ENCODE measurements at regions not wholly inside any gene's neighbourhood (a gene's known extent, or its start where the extent isn't known, plus 50 kb on each side); places are given as distances from the start of the nearest gene placed in this dataset.

DNA sequence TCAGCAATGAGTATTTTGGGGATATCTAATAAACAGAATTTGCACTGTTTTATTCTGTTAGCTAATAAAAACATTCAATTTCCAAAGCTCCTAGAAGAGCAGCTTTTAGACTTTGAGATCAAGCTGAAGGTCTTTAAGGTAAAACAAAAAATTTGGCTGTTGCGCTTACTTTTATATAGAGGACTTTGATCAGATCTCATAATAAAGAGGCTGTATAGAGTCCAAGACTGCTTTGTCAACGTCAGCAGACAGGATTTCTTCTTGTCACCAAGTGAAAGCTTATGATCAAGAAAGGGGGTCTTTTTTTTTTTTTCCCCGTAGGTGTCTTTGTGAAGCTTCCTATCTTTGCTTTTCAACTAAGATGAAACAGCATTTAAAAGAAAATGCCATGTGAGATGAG lies 556.5 kb upstream of the SLC35B3 start:
- TF ChIP-seq, protein P1, sequence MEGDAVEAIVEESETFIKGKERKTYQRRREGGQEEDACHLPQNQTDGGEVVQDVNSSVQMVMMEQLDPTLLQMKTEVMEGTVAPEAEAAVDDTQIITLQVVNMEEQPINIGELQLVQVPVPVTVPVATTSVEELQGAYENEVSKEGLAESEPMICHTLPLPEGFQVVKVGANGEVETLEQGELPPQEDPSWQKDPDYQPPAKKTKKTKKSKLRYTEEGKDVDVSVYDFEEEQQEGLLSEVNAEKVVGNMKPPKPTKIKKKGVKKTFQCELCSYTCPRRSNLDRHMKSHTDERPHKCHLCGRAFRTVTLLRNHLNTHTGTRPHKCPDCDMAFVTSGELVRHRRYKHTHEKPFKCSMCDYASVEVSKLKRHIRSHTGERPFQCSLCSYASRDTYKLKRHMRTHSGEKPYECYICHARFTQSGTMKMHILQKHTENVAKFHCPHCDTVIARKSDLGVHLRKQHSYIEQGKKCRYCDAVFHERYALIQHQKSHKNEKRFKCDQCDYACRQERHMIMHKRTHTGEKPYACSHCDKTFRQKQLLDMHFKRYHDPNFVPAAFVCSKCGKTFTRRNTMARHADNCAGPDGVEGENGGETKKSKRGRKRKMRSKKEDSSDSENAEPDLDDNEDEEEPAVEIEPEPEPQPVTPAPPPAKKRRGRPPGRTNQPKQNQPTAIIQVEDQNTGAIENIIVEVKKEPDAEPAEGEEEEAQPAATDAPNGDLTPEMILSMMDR (IDR thresholded peaks at IDR 0.05; ENCODE audit: control extremely low read depth, extremely low read depth): no peak
- Histone ChIP-seq H3K4me1 (ENCODE audit: control insufficient read depth in 5 of 5, insufficient read depth in 5 of 5, low read length in 5 of 5) (no peaks in the 10 kb centered on the region), H3K9ac (ENCODE audit: insufficient read depth in 1 of 2, low read length in 2 of 2) (no peak overlapping the region), H3K9me3 (ENCODE audit: control insufficient read depth in 4 of 4, insufficient read depth in 3 of 4, low read length in 3 of 4) (no peaks in the 10 kb centered on the region), H3K27me3 (ENCODE audit: control insufficient read depth in 3 of 3, insufficient read depth in 3 of 3, low read length in 2 of 3) (no peaks in the 10 kb centered on the region), H3K27ac (ENCODE audit: low read depth in 1 of 2, low read length in 1 of 2) (no peak overlapping the region), H3K36me3 (ENCODE audit: control insufficient read depth in 4 of 4, insufficient read depth in 4 of 4, low read length in 4 of 4) (no peaks in the 10 kb centered on the region), H3K4me3 (no peak overlapping the region)
- WGBS, 2 donors: 68 to 69% methylated on average over 3 of the region's 3 CpGs
- ATAC-seq (ENCODE audit: insufficient read depth, low FRiP score) (no peak), DNase-seq (no peak)

DNA sequence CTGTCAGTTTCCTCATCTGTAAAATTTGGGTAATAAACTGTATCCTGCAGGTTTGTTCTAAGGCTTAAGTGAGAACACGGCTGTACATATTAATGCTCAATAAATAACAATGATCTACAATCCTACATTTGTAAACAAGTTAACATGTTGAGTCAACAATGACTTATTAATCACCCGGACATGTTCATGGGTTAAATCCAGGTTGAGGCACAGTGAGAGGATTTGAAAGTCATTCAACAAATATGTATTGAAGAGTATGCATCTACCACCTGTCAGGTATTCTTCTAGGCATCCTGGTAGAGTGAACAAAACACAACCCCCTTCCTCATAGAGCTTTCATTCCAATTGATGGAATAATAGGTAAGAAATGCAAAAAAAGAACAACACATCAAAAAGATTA lies 554.7 kb upstream of the SLC35B3 start:
- ATAC-seq (ENCODE audit: insufficient read depth, low FRiP score) (no peak), DNase-seq (no peak)
- no peaks in the 10 kb centered on the region for H3K36me3 ChIP-seq (ENCODE audit: control insufficient read depth in 4 of 4, insufficient read depth in 4 of 4, low read length in 4 of 4)
- TF ChIP-seq, protein P1 (IDR thresholded peaks at IDR 0.05; ENCODE audit: control extremely low read depth, extremely low read depth): no peak
- H3K27ac ChIP-seq (ENCODE audit: low read depth in 1 of 2, low read length in 1 of 2): no peak overlapping the region
- H3K4me1 ChIP-seq (ENCODE audit: control insufficient read depth in 5 of 5, insufficient read depth in 5 of 5, low read length in 5 of 5): no peaks in the 10 kb centered on the region
- no peak overlapping the region for H3K4me3 ChIP-seq
- H3K9ac ChIP-seq (ENCODE audit: insufficient read depth in 1 of 2, low read length in 2 of 2): no peak overlapping the region
- H3K27me3 ChIP-seq (ENCODE audit: control insufficient read depth in 3 of 3, insufficient read depth in 3 of 3, low read length in 2 of 3): no peaks in the 10 kb centered on the region
- 90 to 91% methylated on average over 2 of the region's 2 CpGs for WGBS, 2 donors
- H3K9me3 ChIP-seq (ENCODE audit: control insufficient read depth in 4 of 4, insufficient read depth in 3 of 4, low read length in 3 of 4): no peaks in the 10 kb centered on the region

DNA sequence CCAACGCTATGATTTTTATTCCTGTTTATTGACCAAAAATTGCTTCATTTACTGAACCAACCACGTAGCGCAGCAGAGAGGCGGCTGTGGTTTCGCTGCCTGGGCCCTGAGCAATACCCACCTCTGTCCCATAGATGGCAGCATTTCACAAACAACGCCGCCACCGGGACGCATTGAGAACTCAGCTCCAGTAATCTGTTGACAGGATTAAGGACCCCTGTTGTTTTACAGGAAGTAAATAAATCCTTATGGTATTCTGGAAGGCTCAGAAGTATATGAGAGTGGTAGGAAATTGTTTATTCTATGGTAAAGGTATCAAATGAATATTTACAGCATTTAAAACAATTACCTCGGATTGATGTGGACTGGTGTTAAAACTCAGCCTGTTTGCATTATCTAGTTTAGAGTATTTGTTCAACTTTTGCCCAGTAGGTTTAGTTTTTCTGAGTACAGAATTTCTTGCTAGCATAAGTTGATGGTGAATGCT lies 547.9 kb upstream of the SLC35B3 start:
- Histone ChIP-seq H3K9ac (ENCODE audit: insufficient read depth in 1 of 2, low read length in 2 of 2) (no peak overlapping the region), H3K9me3 (ENCODE audit: control insufficient read depth in 4 of 4, insufficient read depth in 3 of 4, low read length in 3 of 4) (no peaks in the 10 kb centered on the region), H3K36me3 (ENCODE audit: control insufficient read depth in 4 of 4, insufficient read depth in 4 of 4, low read length in 4 of 4) (no peaks in the 10 kb centered on the region), H3K4me1 (ENCODE audit: control insufficient read depth in 5 of 5, insufficient read depth in 5 of 5, low read length in 5 of 5) (peaks cover 0 to 3% (median 0%) of the 10 kb centered on the region in 5 donors), H3K27ac (ENCODE audit: low read depth in 1 of 2, low read length in 1 of 2) (no peak overlapping the region), H3K27me3 (ENCODE audit: control insufficient read depth in 3 of 3, insufficient read depth in 3 of 3, low read length in 2 of 3) (peaks cover 0 to 4% (median 0%) of the 10 kb centered on the region in 3 donors), H3K4me3 (no peak overlapping the region)
- 3 to 7% methylated on average over 10 of the region's 10 CpGs for WGBS, 2 donors
- ATAC-seq (ENCODE audit: insufficient read depth, low FRiP score) (peak; percentile 88), DNase-seq (peak; percentile 82 to 85 (median 84))
- TF ChIP-seq, protein P1 (IDR thresholded peaks at IDR 0.05; ENCODE audit: control extremely low read depth, extremely low read depth): peak; percentile 74

DNA sequence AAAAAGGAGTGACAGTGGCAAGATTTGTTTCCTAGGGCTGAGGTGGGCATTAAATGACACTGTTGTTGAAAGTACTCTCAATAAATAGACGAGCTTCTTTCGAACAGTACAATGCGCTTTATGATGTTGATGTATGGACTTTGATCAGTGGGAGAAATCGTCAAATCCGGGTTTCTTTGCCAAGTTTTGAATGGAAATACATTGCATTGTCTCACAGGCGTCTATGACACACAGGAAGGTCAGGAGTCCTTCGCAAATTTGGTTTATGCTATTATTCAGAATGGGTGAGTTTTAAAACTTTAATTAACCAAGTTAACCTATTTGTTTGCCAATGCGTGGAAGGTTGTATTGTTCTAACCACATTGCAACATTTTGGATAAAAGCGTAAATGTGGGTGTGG lies 547.3 kb upstream of the SLC35B3 start:
- peaks cover 0 to 3% (median 0%) of the 10 kb centered on the region in 5 donors for H3K4me1 ChIP-seq (ENCODE audit: control insufficient read depth in 5 of 5, insufficient read depth in 5 of 5, low read length in 5 of 5)
- TF ChIP-seq, protein P1 (IDR thresholded peaks at IDR 0.05; ENCODE audit: control extremely low read depth, extremely low read depth): no peak
- no peak overlapping the region for H3K4me3 ChIP-seq
- no peak overlapping the region for H3K9ac ChIP-seq (ENCODE audit: insufficient read depth in 1 of 2, low read length in 2 of 2)
- peaks cover 0 to 4% (median 0%) of the 10 kb centered on the region in 3 donors for H3K27me3 ChIP-seq (ENCODE audit: control insufficient read depth in 3 of 3, insufficient read depth in 3 of 3, low read length in 2 of 3)
- H3K9me3 ChIP-seq (ENCODE audit: control insufficient read depth in 4 of 4, insufficient read depth in 3 of 4, low read length in 3 of 4): no peaks in the 10 kb centered on the region
- ATAC-seq (ENCODE audit: insufficient read depth, low FRiP score) (no peak), DNase-seq (no peak)
- H3K27ac ChIP-seq (ENCODE audit: low read depth in 1 of 2, low read length in 1 of 2): no peak overlapping the region
- no peaks in the 10 kb centered on the region for H3K36me3 ChIP-seq (ENCODE audit: control insufficient read depth in 4 of 4, insufficient read depth in 4 of 4, low read length in 4 of 4)
- 45 to 67% methylated on average over 9 of the region's 9 CpGs for WGBS, 2 donors
